ENCODE measurements at regions not wholly inside any gene's neighbourhood (a gene's known extent, or its start where the extent isn't known, plus 50 kb on each side); places are given as distances from the start of the nearest gene placed in this dataset.

DNA sequence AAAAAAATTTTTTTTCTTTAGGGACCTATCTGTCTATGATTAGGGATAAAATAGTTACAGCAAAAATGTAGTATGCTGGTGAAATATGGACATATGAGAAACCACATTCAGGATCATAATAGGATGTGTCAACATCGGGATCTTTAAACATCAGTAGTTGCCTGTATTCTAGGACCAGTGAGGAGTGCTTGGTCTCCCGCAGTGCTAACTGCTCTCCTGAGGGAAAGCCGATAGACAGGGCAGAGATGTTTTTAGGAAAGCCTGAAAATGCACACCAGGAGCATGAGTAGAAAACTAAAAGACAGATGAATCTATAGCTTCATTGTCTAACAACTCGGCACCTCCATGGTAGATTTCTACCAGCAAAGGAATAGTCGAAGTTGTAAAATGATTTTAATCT is 178.1 kb upstream of the SMIM31 start:
- Histone ChIP-seq H3K4me1 (ENCODE audit: low read depth) (no peaks in the 10 kb centered on the region), H3K4me3 (no peak overlapping the region), H3K9me3 (ENCODE audit: low read depth) (no peaks in the 10 kb centered on the region), H3K27ac (no peak overlapping the region), H3K27me3 (no peaks in the 10 kb centered on the region), H3K36me3 (no peaks in the 10 kb centered on the region)
- DNase-seq (ENCODE audit: low read depth in 1 of 2, low spot score in 1 of 2): no peak
- TF ChIP-seq, protein P1, sequence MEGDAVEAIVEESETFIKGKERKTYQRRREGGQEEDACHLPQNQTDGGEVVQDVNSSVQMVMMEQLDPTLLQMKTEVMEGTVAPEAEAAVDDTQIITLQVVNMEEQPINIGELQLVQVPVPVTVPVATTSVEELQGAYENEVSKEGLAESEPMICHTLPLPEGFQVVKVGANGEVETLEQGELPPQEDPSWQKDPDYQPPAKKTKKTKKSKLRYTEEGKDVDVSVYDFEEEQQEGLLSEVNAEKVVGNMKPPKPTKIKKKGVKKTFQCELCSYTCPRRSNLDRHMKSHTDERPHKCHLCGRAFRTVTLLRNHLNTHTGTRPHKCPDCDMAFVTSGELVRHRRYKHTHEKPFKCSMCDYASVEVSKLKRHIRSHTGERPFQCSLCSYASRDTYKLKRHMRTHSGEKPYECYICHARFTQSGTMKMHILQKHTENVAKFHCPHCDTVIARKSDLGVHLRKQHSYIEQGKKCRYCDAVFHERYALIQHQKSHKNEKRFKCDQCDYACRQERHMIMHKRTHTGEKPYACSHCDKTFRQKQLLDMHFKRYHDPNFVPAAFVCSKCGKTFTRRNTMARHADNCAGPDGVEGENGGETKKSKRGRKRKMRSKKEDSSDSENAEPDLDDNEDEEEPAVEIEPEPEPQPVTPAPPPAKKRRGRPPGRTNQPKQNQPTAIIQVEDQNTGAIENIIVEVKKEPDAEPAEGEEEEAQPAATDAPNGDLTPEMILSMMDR (IDR thresholded peaks at IDR 0.05; ENCODE audit: low read depth, low read length): no peak

DNA sequence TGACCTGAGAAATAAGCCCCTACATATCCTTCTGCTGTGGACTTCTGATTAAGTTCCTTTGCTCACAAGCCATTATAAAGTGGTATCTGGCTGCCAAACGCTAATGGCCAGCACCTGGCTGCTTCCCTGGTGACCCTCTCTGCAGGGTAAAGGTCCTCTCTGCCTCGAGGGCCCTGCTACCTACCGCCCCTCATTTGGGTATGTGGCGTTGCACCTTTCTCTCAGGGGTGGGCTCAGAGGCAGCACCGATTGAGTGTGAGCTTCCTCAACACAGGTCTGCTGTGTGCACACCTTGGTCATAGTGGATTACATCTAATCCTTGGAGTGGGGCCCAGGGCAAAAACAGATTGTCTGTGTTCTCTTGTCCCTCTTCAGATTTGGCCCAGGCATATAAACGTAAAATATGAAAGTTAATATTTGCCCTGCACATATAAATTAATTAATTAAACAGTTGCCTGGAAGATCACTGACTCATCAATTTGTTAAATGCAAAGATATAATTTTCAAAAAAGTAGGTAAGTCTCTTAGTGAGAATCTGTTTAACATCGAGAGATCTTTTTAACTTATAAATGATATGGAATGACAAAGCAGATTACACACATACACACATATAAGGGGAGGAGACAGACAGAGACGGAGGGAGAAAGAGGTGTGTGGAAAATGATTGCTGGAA is 174.5 kb upstream of the SMIM31 start:
- DNase-seq (ENCODE audit: low read depth in 1 of 2, low spot score in 1 of 2): no peak
- no peaks in the 10 kb centered on the region for H3K9me3 ChIP-seq (ENCODE audit: low read depth)
- H3K27ac ChIP-seq: no peak overlapping the region
- TF ChIP-seq, protein P1 (IDR thresholded peaks at IDR 0.05; ENCODE audit: low read depth, low read length): no peak
- no peaks in the 10 kb centered on the region for H3K4me1 ChIP-seq (ENCODE audit: low read depth)
- no peaks in the 10 kb centered on the region for H3K36me3 ChIP-seq
- H3K27me3 ChIP-seq: no peaks in the 10 kb centered on the region
- no peak overlapping the region for H3K4me3 ChIP-seq

DNA sequence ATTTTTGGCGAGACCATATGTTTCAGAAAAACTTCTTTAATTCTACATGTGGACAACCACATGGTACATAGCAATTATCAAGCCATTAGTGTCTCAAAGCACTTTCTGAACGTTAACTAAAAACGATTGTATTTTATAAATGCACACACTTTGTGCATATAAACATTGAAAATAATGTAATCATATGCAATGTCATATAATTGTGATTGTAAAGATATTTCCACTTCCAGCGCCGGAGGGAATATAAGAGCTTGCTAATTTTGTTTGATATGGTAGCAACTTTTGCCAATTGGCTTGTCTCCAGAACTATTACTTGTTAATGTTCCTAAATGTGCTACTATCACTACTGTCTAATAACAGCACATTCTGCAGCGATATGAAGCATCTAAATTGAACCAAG is 162.3 kb upstream of the SMIM31 start:
- no peak for DNase-seq (ENCODE audit: low read depth in 1 of 2, low spot score in 1 of 2)
- Histone ChIP-seq H3K27me3 (no peaks in the 10 kb centered on the region), H3K27ac (no peak overlapping the region), H3K36me3 (no peaks in the 10 kb centered on the region), H3K4me1 (ENCODE audit: low read depth) (no peaks in the 10 kb centered on the region), H3K4me3 (no peak overlapping the region), H3K9me3 (ENCODE audit: low read depth) (no peaks in the 10 kb centered on the region)
- TF ChIP-seq, protein P1 (IDR thresholded peaks at IDR 0.05; ENCODE audit: low read depth, low read length): no peak

DNA sequence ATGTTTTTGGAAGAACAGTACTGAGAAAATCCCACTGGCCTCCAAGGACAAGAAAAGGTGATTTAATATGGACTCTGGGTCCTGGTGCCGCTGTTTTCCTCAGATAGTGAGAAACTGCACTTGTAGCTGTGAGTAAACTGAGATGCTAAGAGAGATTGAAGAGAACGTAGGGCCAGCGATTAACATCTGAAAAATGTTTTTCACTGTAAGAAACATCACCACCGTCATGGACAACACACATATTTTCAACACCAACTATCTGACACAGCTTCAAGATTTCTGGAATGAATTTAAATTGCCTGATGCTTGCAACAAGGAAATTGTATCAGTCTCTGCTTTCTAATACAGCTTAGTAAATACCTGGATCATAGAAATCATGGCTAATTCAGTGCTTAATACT is 158.2 kb upstream of the SMIM31 start:
- Histone ChIP-seq H3K9me3 (ENCODE audit: low read depth) (no peaks in the 10 kb centered on the region), H3K4me3 (no peak overlapping the region), H3K4me1 (ENCODE audit: low read depth) (no peaks in the 10 kb centered on the region), H3K27ac (no peak overlapping the region), H3K27me3 (no peaks in the 10 kb centered on the region), H3K36me3 (no peaks in the 10 kb centered on the region)
- TF ChIP-seq, protein P1 (IDR thresholded peaks at IDR 0.05; ENCODE audit: low read depth, low read length): no peak
- DNase-seq (ENCODE audit: low read depth in 1 of 2, low spot score in 1 of 2): no peak

DNA sequence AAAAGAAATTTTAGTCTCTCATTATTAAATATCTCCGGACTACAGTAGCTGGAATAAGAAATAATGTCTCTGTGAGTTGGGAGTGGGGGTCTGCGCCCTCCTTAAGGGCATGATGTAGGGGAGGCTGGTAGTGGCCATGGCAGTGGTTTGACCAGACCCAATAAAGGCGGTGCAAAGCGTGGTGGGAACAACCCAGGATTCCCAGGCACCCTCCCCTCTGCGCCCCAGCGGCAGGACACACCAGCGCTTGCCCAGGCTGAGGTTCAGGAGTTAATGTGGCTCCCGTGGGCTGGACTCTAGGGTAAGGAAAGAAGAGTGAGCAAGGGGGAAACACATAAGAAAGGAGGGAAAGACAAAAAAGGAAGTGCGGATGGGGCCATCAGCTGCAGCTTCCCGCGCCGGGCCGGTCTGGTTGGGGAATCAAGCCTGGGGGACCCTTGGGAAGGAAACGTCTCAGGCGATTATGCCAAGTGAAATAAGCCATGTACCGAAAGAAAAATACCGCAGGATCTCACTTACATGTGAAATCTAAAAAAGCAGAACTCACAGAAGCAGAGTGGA is 157.5 kb upstream of the SMIM31 start:
- Histone ChIP-seq H3K27ac (no peak overlapping the region), H3K36me3 (no peaks in the 10 kb centered on the region), H3K27me3 (no peaks in the 10 kb centered on the region), H3K4me3 (no peak overlapping the region), H3K9me3 (ENCODE audit: low read depth) (no peaks in the 10 kb centered on the region), H3K4me1 (ENCODE audit: low read depth) (no peaks in the 10 kb centered on the region)
- DNase-seq (ENCODE audit: low read depth in 1 of 2, low spot score in 1 of 2): no peak
- TF ChIP-seq, protein P1 (IDR thresholded peaks at IDR 0.05; ENCODE audit: low read depth, low read length): no peak
